BE2C (cell line): ENCODE measurements at regions not wholly inside any gene's neighbourhood (a gene's known extent, or its start where the extent isn't known, plus 50 kb on each side); places are given as distances from the start of the nearest gene placed in this dataset.
A peak's percentile ranks its signal among the peaks of the same experiment; 100 is the strongest.
"Not testable (repeated sequence)": the region's sequence is repeated elsewhere in the genome, so short reads cannot be mapped to it uniquely, and the experiment has no call there.

Experiments
- DNase-seq: peaks from one replicate; pipeline ENCODE4 v3.0.0-alpha.2; 2020
- H3K27me3 ChIP-seq: fragments of 250-450 bp; sonication (Bioruptor Pico); 2 replicates; pipeline ENCODE4 v1.5.1; 2020; ENCODE audit warnings: mild to moderate bottlenecking
- H3K36me3 ChIP-seq: fragments of 250-450 bp; sonication (Bioruptor Pico); 2 replicates; pipeline ENCODE4 v1.5.1; 2020; ENCODE audit warnings: mild to moderate bottlenecking
- H3K4me1 ChIP-seq: fragments of 250-450 bp; sonication (Bioruptor Pico); 2 replicates; pipeline ENCODE4 v1.5.1; 2020
- H3K4me3 ChIP-seq: 2 replicates; pipeline ENCODE4 v1.5.1; 2011; ENCODE audit warnings: low read depth, low read length
- H3K9me3 ChIP-seq: fragments of 250-450 bp; sonication (Bioruptor Pico); 2 replicates; pipeline ENCODE4 v1.5.1; 2020
- TF ChIP-seq, protein P1 (sequence below): IDR thresholded peaks from 2 replicates; pipeline ENCODE4 v1.5.1; 2012; ENCODE audit warnings: mild to moderate bottlenecking, low read depth, low read length

- H3K36me3 ChIP-seq, H3K9me3 ChIP-seq, H3K4me1 ChIP-seq, H3K27me3 ChIP-seq, DNase-seq, H3K4me3 ChIP-seq: not testable (repeated sequence)
- TF ChIP-seq, protein P1, sequence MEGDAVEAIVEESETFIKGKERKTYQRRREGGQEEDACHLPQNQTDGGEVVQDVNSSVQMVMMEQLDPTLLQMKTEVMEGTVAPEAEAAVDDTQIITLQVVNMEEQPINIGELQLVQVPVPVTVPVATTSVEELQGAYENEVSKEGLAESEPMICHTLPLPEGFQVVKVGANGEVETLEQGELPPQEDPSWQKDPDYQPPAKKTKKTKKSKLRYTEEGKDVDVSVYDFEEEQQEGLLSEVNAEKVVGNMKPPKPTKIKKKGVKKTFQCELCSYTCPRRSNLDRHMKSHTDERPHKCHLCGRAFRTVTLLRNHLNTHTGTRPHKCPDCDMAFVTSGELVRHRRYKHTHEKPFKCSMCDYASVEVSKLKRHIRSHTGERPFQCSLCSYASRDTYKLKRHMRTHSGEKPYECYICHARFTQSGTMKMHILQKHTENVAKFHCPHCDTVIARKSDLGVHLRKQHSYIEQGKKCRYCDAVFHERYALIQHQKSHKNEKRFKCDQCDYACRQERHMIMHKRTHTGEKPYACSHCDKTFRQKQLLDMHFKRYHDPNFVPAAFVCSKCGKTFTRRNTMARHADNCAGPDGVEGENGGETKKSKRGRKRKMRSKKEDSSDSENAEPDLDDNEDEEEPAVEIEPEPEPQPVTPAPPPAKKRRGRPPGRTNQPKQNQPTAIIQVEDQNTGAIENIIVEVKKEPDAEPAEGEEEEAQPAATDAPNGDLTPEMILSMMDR = peak; percentile 40
Measured at GRCh38 chr5:1598950-1599737, 75.4 kb upstream of the LPCAT1 start.

DNA sequence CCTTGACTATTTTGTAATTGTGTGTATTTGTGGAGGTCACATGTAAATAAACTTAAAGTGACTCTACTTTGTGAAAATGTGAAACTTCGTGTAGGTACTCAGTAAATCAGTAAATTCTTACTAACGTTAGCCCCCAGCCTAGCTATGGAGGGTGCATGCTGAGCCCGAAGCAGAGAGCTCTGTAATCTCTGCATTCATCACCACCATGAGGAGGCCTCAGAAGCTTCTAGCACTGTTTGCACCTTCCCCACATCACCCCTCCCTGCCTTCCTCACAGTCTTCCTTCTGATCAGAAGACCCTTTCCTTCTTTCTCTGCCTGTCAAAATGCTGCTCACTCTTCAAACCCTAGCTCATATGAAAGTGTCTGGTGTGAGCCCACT lies 73.3 kb upstream of the LPCAT1 start:
- not testable (repeated sequence) for DNase-seq, H3K4me1 ChIP-seq, H3K27me3 ChIP-seq, H3K36me3 ChIP-seq, H3K9me3 ChIP-seq
- peak overlapping the region; percentile 32 for H3K4me3 ChIP-seq

DNA sequence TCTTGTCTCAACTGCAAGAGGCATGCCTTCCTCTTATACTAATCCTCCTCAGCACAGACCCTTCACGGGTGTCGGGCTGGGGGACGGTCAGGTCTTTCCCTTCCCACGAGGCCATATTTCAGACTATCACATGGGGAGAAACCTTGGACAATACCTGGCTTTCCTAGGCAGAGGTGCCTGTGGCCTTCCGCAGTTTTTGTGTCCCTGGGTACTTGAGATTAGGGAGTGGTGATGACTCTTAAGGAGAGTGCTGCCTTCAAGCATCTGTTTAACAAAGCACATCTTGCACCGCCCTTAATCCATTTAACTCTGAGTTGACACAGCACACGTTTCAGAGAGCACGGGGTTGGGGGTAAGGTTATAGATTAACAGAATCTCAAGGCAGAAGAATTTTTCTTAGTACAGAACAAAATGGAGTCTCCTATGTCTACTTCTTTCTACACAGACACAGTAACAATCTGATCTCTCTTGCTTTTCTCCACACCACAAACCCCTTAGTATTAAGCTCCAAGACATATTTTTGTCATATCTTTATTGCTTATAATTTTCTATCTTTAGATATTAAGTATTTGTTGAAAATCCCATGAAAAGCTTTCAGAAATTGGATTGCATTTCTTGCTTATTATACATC lies 72.8 kb upstream of the LPCAT1 start:
- H3K9me3 ChIP-seq, H3K4me1 ChIP-seq, H3K27me3 ChIP-seq, DNase-seq, H3K36me3 ChIP-seq, H3K4me3 ChIP-seq: not testable (repeated sequence)

- Histone ChIP-seq H3K9me3 (no peaks in the 10 kb centered on the region), H3K4me1 (no peaks in the 10 kb centered on the region), H3K27me3 (no peaks in the 10 kb centered on the region), H3K36me3 (peaks cover 3% of the 10 kb centered on the region), H3K4me3 (peak overlapping the region; percentile 77)
- TF ChIP-seq, protein P1 = peak; percentile 54
- DNase-seq = peak; percentile 94
Measured at GRCh38 chr5:1594357-1595106, 70.8 kb upstream of the LPCAT1 start.

- peaks cover 5% of the 10 kb centered on the region for H3K36me3 ChIP-seq
- H3K9me3 ChIP-seq = no peaks in the 10 kb centered on the region
- no peak for DNase-seq
- H3K27me3 ChIP-seq = no peaks in the 10 kb centered on the region
- no peaks in the 10 kb centered on the region for H3K4me1 ChIP-seq
- TF ChIP-seq, protein P1 = no peak
- peak overlapping the region; percentile 77 for H3K4me3 ChIP-seq
Measured at GRCh38 chr5:1593903-1594356, 70.2 kb upstream of the LPCAT1 start.

DNA sequence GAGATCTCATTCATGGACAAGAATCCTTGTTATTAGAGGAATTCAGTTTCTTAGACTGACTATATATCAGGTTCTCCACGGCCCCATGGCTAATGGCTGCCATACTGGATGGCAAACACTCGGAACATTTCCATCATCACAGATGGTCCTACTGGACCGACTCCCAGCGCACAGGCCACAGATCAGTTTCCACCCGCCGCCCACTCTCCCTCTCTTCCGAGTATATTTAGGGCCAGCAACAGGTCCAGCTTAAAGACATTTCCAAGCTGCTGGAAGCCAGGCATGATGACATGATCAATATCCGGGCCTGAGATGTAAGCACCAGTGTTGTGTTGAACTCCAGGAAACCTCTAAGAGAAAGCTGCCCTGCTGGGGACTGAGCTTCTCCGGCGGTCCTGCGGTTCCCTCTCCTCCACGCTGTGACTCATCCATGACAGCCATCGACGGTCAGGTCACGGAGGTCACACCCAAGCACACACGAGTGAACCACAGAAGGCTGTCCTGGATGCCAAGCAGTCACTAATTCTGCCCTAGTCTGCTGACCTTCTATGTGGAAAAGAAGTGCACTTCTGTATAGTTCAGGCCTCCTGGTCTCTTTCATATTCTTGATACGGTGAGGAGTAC lies 64.4 kb upstream of the LPCAT1 start:
- peaks cover 18% of the 10 kb centered on the region for H3K36me3 ChIP-seq
- DNase-seq = not testable (repeated sequence)

DNA sequence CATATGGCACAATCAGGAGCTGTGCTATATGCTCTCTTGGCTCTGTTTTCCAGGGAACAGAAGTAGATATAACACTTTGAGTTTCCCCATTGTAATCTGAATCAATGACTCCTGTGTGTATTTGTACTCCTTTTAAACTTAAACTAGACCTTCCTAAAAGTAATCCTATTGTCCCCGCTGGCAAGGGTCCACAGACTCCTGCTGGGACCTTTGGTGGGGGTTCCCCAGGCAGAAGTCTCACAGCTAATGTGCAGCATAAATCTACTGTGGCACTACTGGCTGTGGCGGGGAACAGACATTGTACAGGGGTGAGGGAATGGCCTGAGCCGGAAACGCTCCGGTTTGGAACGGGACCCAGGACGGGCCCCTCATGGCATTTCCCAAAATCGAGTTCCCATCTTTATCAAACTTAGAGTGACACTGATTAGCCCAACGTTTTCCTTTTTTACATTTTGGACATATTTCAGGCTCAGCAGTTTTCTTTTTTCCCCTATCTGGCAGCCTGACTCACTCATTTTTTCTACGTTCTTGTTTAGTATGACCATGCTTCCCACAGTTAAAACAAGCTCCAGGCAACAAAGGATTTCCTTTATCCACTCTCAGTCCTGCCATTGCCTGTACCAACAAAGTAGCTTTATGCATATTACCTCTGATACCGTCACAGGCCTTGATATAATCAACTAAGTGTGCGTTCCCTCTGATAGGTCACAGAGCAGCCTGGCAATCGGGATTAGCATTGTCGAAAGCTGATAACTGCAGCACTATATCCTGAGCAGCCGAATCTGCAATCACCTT lies 59.5 kb upstream of the LPCAT1 start:
- H3K4me3 ChIP-seq, H3K4me1 ChIP-seq, DNase-seq, H3K9me3 ChIP-seq, H3K27me3 ChIP-seq: not testable (repeated sequence)
- H3K36me3 ChIP-seq = peaks cover 11% of the 10 kb centered on the region

More for the DNA sequence above, 64.4 kb upstream of the LPCAT1 start:
- H3K4me3 ChIP-seq, H3K27me3 ChIP-seq, H3K9me3 ChIP-seq, H3K4me1 ChIP-seq: not testable (repeated sequence)

GRCh38 chr5:1579389-1579788 lies 55.6 kb upstream of the LPCAT1 start:
- not testable (repeated sequence) for H3K27me3 ChIP-seq, DNase-seq, H3K4me1 ChIP-seq, H3K4me3 ChIP-seq, H3K36me3 ChIP-seq, H3K9me3 ChIP-seq

- H3K4me3 ChIP-seq, H3K27me3 ChIP-seq, DNase-seq, H3K36me3 ChIP-seq, H3K9me3 ChIP-seq, H3K4me1 ChIP-seq: not testable (repeated sequence)
Measured at GRCh38 chr5:1576851-1577250, 53.1 kb upstream of the LPCAT1 start.

DNA sequence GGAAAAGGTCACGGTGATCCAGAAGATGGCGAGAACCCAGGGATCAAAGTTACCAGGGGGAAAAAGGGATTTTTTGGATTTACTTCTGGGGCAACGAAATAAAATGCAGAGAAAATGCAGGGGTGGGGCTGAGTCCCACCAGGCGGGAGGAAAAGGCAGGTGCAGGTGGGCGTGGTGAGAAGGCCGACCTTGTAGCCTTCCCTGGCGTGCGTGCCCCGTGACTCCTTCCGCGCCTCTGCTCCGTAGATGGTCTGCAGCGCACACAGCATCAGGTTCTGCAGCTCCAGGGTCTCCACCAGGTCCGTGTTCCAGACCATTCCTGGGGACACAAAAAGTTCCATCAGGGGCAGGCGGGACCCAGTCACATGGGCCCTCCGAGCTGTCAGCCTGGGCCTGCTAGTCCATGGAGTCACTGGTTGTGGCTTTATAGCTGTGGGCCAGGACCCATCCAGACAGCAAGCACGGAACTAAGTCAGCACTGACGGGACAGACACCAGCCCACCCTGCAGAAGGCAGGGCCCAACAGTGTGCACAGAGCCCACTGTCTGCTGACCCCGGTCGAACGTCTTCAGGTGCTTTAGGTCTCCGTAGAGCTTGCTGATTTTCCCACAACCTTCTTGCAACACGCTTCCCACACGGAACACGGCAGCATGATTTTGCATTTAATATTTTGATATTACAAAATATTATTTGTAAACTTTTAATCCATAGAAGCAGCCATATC lies 52.4 kb upstream of the LPCAT1 start:
- H3K27me3 ChIP-seq, H3K4me1 ChIP-seq, H3K4me3 ChIP-seq, DNase-seq, H3K9me3 ChIP-seq: not testable (repeated sequence)
- peaks cover 11% of the 10 kb centered on the region for H3K36me3 ChIP-seq

- not testable (repeated sequence) for H3K9me3 ChIP-seq, H3K4me3 ChIP-seq, H3K4me1 ChIP-seq, DNase-seq, H3K27me3 ChIP-seq
- H3K36me3 ChIP-seq = peaks cover 12% of the 10 kb centered on the region
Measured at GRCh38 chr5:1575491-1575890, 51.7 kb upstream of the LPCAT1 start.
